ENCODE measurements at regions not wholly inside any gene's neighbourhood (a gene's known extent, or its start where the extent isn't known, plus 50 kb on each side); places are given as distances from the start of the nearest gene placed in this dataset.

GRCh38 chr16:59688006-59688405 is 953.9 kb upstream of the GOT2 start:
- TF ChIP-seq POLR2A (IDR thresholded peaks at IDR 0.05; ENCODE audit: low read depth, low read length) (no peak), TAF1 (IDR thresholded peaks at IDR 0.05; ENCODE audit: borderline replicate concordance, low read depth, low read length) (no peak), POLR2AphosphoS5 (IDR thresholded peaks at IDR 0.05; ENCODE audit: low read depth, low read length) (no peak)

All from GM12892 (cell line).